Psoas muscle (tissue), 7 donors: ENCODE measurements at regions not wholly inside any gene's neighbourhood (a gene's known extent, or its start where the extent isn't known, plus 50 kb on each side); places are given as distances from the start of the nearest gene placed in this dataset.

ENCODE experiments used
- ATAC-seq, 4 donors: fragments of 200-7000 bp; cut with Tn5 transposase; one replicate each; pipeline ENCODE4 v1.9.1; 2020; ENCODE audit warnings: moderate library complexity in 3 of 4, mild to moderate bottlenecking in 2 of 4
- DNase-seq, 2 donors: peaks; one replicate each; pipeline ENCODE4 v3.0.0-alpha.2; 2020
- H3K27ac ChIP-seq: fragments of 200-600 bp; one replicate; pipeline ENCODE4 v1.8.0; 2022
- H3K27me3 ChIP-seq, 3 donors: fragments of 200-600 bp in 1 of 3; one replicate each; pipeline versions ENCODE4 v1.6.1 to v1.8.0; 2013 to 2022; ENCODE audit warnings: low read length in 2 of 3, mild to moderate bottlenecking in 2 of 3, moderate library complexity in 1 of 3; ENCODE audit not compliant: insufficient read depth in 3 of 3
- H3K36me3 ChIP-seq, 2 donors: fragments of 200-600 bp in 1 of 2; one replicate each; pipeline versions ENCODE4 v1.6.1 to v1.8.0; 2013 to 2022; ENCODE audit warnings: low read depth in 1 of 2, mild to moderate bottlenecking in 1 of 2, moderate library complexity in 1 of 2; ENCODE audit not compliant: insufficient read depth in 1 of 2
- H3K4me1 ChIP-seq: fragments of 200-600 bp; one replicate; pipeline ENCODE4 v1.8.0; 2022
- H3K4me3 ChIP-seq: fragments of 200-600 bp; one replicate; pipeline ENCODE4 v1.8.0; 2022; ENCODE audit warnings: mild to moderate bottlenecking
- H3K9me3 ChIP-seq: fragments of 200-600 bp; one replicate; pipeline ENCODE4 v1.8.0; 2022
- CTCF ChIP-seq: fragments of 200-600 bp; IDR thresholded peaks from one replicate; pipeline ENCODE4 v1.8.0; 2022; ENCODE audit warnings: antibody characterized with exemption
- WGBS, 3 donors: extraction: QIAGEN DNeasy Blood & Tissue Kit; methylation state at CpG; one replicate each; pipeline versions ENCODE4 v1.1.6 to v1.1.7; 2013; 5-methylcytosine and 5-hydroxymethylcytosine counted together
- intact Hi-C, 2 donors: fragments of 100-400 bp; cut with DNase I; formaldehyde crosslinking; loops; one replicate each; pipeline versions ENCODE4 v1.11.0 to v1.14.2; 2022
- donor health status: healthy with polysubstance abuse.
- donor health status: DM: no; HTN: no; CAD: no; lungs with moderate emphysema.
- donor health status: Bipolar disorder and iron deficiency.
- donor health status: healthy.
- donor health status: DM: yes; HTN: yes; CAD: no.
- donor health status: DM: no; HTN: no; CAD: no.
- donor health status: DM: yes; HTN: yes; CAD: no.

- Histone ChIP-seq H3K4me3 (no peak overlapping the region), H3K36me3 (no peaks in the 10 kb centered on the region), H3K27ac (no peak overlapping the region), H3K4me1 (no peaks in the 10 kb centered on the region), H3K9me3 (no peaks in the 10 kb centered on the region), H3K27me3 (no peaks in the 10 kb centered on the region)
- ATAC-seq, result no peak
- intact Hi-C loops, result loop anchor here in 1 of 2 donors (10.0 kb wide), 1 partner anchor 58 kb away; no protein-coding TSS in a partner anchor
- TF ChIP-seq CTCF, result no peak
- no peak for DNase-seq
Measured at GRCh38 chrX:5656544-5656943, 572.1 kb downstream of the NLGN4X start.

- no peaks in the 10 kb centered on the region for H3K36me3 ChIP-seq
- WGBS, 3 donors, result 66 to 70% (median 67%) methylated on average over 3 of the region's 3 CpGs
Measured at GRCh38 chrX:5650904-5651303, 577.8 kb downstream of the NLGN4X start.

GRCh38 chrX:5648941-5649568 lies 579.6 kb downstream of the NLGN4X start:
- Histone ChIP-seq H3K4me1 (no peaks in the 10 kb centered on the region), H3K36me3 (no peaks in the 10 kb centered on the region), H3K27me3 (no peaks in the 10 kb centered on the region), H3K27ac (no peak overlapping the region), H3K9me3 (no peaks in the 10 kb centered on the region), H3K4me3 (no peak overlapping the region)
- WGBS, 3 donors, result 53 to 57% (median 56%) methylated on average over 12 of the region's 12 CpGs
- no peak for ATAC-seq
- DNase-seq, result no peak
- no peak for TF ChIP-seq CTCF
- intact Hi-C loops, result no loop called here

More at GRCh38 chrX:5650904-5651303, 577.8 kb downstream of the NLGN4X start:
- no peaks in the 10 kb centered on the region for H3K4me1 ChIP-seq
- no peak overlapping the region for H3K4me3 ChIP-seq
- intact Hi-C loops, result loop anchor here in 1 of 2 donors (10.0 kb wide), 1 partner anchor 64 kb away; no protein-coding TSS in a partner anchor
- no peak for DNase-seq
- H3K27ac ChIP-seq, result no peak overlapping the region
- no peaks in the 10 kb centered on the region for H3K9me3 ChIP-seq
- TF ChIP-seq CTCF, result no peak
- H3K27me3 ChIP-seq, result no peaks in the 10 kb centered on the region
- ATAC-seq, result no peak

- Histone ChIP-seq H3K36me3 (no peaks in the 10 kb centered on the region), H3K4me1 (no peaks in the 10 kb centered on the region), H3K27ac (no peak overlapping the region), H3K4me3 (no peak overlapping the region), H3K9me3 (no peaks in the 10 kb centered on the region), H3K27me3 (no peaks in the 10 kb centered on the region)
- intact Hi-C loops, result no loop called here
- no peak for TF ChIP-seq CTCF
- ATAC-seq, result no peak
- DNase-seq, result no peak
- WGBS, 3 donors, result 65 to 70% (median 67%) methylated on average over 5 of the region's 5 CpGs
Measured at GRCh38 chrX:5646818-5647217, 581.8 kb downstream of the NLGN4X start.

- DNase-seq (no peak), ATAC-seq (no peak)
- no peaks in the 10 kb centered on the region for H3K4me1 ChIP-seq
- H3K4me3 ChIP-seq, result no peak overlapping the region
- no peak for TF ChIP-seq CTCF
- no peak overlapping the region for H3K27ac ChIP-seq
- 20 to 32% (median 23%) methylated on average over 8 of the region's 8 CpGs for WGBS, 3 donors
- intact Hi-C loops, result no loop called here
- H3K36me3 ChIP-seq, result no peaks in the 10 kb centered on the region
- no peaks in the 10 kb centered on the region for H3K9me3 ChIP-seq
- H3K27me3 ChIP-seq, result no peaks in the 10 kb centered on the region
Measured at GRCh38 chrX:5644776-5645175, 583.9 kb downstream of the NLGN4X start.
